ENCODE measurements at regions not wholly inside any gene's neighbourhood (a gene's known extent, or its start where the extent isn't known, plus 50 kb on each side); places are given as distances from the start of the nearest gene placed in this dataset.

GRCh38 chr5:12467799-12468198, 563.6 kb upstream of the CTNND2 start:
- 95% methylated on average over 4 of the region's 4 CpGs for WGBS
- H3K27me3 ChIP-seq = no peaks in the 10 kb centered on the region
- TF ChIP-seq, protein P1, sequence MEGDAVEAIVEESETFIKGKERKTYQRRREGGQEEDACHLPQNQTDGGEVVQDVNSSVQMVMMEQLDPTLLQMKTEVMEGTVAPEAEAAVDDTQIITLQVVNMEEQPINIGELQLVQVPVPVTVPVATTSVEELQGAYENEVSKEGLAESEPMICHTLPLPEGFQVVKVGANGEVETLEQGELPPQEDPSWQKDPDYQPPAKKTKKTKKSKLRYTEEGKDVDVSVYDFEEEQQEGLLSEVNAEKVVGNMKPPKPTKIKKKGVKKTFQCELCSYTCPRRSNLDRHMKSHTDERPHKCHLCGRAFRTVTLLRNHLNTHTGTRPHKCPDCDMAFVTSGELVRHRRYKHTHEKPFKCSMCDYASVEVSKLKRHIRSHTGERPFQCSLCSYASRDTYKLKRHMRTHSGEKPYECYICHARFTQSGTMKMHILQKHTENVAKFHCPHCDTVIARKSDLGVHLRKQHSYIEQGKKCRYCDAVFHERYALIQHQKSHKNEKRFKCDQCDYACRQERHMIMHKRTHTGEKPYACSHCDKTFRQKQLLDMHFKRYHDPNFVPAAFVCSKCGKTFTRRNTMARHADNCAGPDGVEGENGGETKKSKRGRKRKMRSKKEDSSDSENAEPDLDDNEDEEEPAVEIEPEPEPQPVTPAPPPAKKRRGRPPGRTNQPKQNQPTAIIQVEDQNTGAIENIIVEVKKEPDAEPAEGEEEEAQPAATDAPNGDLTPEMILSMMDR (IDR thresholded peaks at IDR 0.05) = no peak
- no peak for TF ChIP-seq EP300 (IDR thresholded peaks at IDR 0.05)
- TF ChIP-seq POLR2A (IDR thresholded peaks at IDR 0.05) = no peak
- no peak for TF ChIP-seq POLR2AphosphoS5 (IDR thresholded peaks at IDR 0.05)
- no peaks in the 10 kb centered on the region for H3K36me3 ChIP-seq
- H3K4me3 ChIP-seq = no peak overlapping the region
- H3K27ac ChIP-seq = no peak overlapping the region
- no peak for DNase-seq (ENCODE audit: low spot score in 2 of 2)
- H3K4me1 ChIP-seq = no peaks in the 10 kb centered on the region
- H3K9me3 ChIP-seq = peaks cover 6% of the 10 kb centered on the region

GRCh38 chr5:12460493-12461261, 556.4 kb upstream of the CTNND2 start:
- H3K4me3 ChIP-seq = no peak overlapping the region
- H3K9me3 ChIP-seq = no peaks in the 10 kb centered on the region
- DNase-seq (ENCODE audit: low spot score in 2 of 2) = no peak
- 66% methylated on average over 8 of the region's 8 CpGs for WGBS
- H3K27ac ChIP-seq = no peak overlapping the region
- H3K4me1 ChIP-seq = no peaks in the 10 kb centered on the region
- TF ChIP-seq, protein P1 (IDR thresholded peaks at IDR 0.05) = no peak
- TF ChIP-seq POLR2A (IDR thresholded peaks at IDR 0.05) = no peak
- TF ChIP-seq EP300 (IDR thresholded peaks at IDR 0.05) = no peak
- TF ChIP-seq POLR2AphosphoS5 (IDR thresholded peaks at IDR 0.05) = no peak
- H3K36me3 ChIP-seq = no peaks in the 10 kb centered on the region
- H3K27me3 ChIP-seq = no peaks in the 10 kb centered on the region

GRCh38 chr5:12459326-12459725, 555.1 kb upstream of the CTNND2 start:
- no peak overlapping the region for H3K27ac ChIP-seq
- H3K9me3 ChIP-seq = no peaks in the 10 kb centered on the region
- H3K27me3 ChIP-seq = no peaks in the 10 kb centered on the region
- TF ChIP-seq EP300 (IDR thresholded peaks at IDR 0.05) = no peak
- TF ChIP-seq POLR2A (IDR thresholded peaks at IDR 0.05) = no peak
- TF ChIP-seq POLR2AphosphoS5 (IDR thresholded peaks at IDR 0.05) = no peak
- TF ChIP-seq, protein P1 (IDR thresholded peaks at IDR 0.05) = no peak
- no peak for DNase-seq (ENCODE audit: low spot score in 2 of 2)
- no peaks in the 10 kb centered on the region for H3K4me1 ChIP-seq
- H3K4me3 ChIP-seq = no peak overlapping the region
- WGBS = 86% methylated on average over 1 of the region's 1 CpG
- no peaks in the 10 kb centered on the region for H3K36me3 ChIP-seq

DNA sequence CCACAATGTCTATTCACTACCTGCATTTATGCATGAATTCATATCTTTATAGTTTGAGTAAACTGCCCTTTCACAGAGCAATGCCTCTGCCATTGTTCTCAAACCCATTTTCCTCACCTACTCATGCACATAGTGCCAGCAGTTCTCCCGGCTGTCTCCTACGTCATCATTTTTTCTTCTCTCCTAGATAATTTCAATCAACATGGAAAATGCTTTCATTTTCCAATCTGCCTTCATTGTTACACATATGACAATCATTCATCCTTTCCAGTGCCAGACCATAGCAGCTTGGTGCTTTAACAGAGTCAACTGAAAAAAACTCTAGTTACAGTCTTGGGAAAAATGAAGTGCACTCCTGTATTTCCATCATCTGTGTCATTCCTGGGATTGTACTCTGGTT, 514.8 kb upstream of the CTNND2 start:
- Histone ChIP-seq H3K4me1 (no peaks in the 10 kb centered on the region), H3K4me3 (no peak overlapping the region), H3K36me3 (no peaks in the 10 kb centered on the region), H3K9me3 (no peaks in the 10 kb centered on the region), H3K27me3 (no peaks in the 10 kb centered on the region), H3K27ac (no peak overlapping the region)
- no peak for DNase-seq (ENCODE audit: low spot score in 2 of 2)
- WGBS = 91% methylated on average over 2 of the region's 2 CpGs
- no peak for TF ChIP-seq POLR2AphosphoS5 (IDR thresholded peaks at IDR 0.05)
- no peak for TF ChIP-seq POLR2A (IDR thresholded peaks at IDR 0.05)
- TF ChIP-seq EP300 (IDR thresholded peaks at IDR 0.05) = no peak
- TF ChIP-seq, protein P1 (IDR thresholded peaks at IDR 0.05) = no peak

DNA sequence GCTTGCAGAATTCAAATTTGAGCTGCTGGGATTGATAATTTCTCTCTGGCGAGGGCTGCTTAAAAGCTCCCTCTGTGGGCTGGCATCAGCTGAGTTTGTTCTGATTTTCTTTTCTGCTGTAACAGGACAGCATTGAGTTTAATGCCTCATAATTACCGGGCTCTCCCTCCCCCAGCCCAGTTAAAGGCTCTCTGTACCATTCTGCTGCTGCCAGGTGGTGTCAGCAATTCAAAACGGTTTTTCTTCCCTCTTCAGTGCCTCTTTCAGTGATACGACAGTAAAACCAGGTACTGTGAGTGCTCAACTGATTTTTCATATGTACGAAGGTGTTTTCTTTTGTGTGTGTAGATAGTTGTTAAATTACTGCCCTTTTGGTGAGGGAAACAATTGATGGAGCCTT, 509.3 kb upstream of the CTNND2 start:
- H3K9me3 ChIP-seq = peaks cover 7% of the 10 kb centered on the region
- TF ChIP-seq, protein P1 (IDR thresholded peaks at IDR 0.05) = no peak
- no peak for TF ChIP-seq POLR2A (IDR thresholded peaks at IDR 0.05)
- no peak for TF ChIP-seq EP300 (IDR thresholded peaks at IDR 0.05)
- TF ChIP-seq POLR2AphosphoS5 (IDR thresholded peaks at IDR 0.05) = no peak
- no peak overlapping the region for H3K4me3 ChIP-seq
- H3K36me3 ChIP-seq = no peaks in the 10 kb centered on the region
- no peak for DNase-seq (ENCODE audit: low spot score in 2 of 2)
- no peaks in the 10 kb centered on the region for H3K4me1 ChIP-seq
- H3K27ac ChIP-seq = no peak overlapping the region
- 64% methylated on average over 5 of the region's 5 CpGs for WGBS
- no peaks in the 10 kb centered on the region for H3K27me3 ChIP-seq
